ENCODE measurements at regions not wholly inside any gene's neighbourhood (a gene's known extent, or its start where the extent isn't known, plus 50 kb on each side); places are given as distances from the start of the nearest gene placed in this dataset.
"Not testable (repeated sequence)": the region's sequence is repeated elsewhere in the genome, so short reads cannot be mapped to it uniquely, and the experiment has no call there.

GRCh38 chr11:38711110-38711509 is 2113.1 kb upstream of the RAG2 start:
- Histone ChIP-seq H3K27me3 (no peaks in the 10 kb centered on the region), H3K4me1 (no peaks in the 10 kb centered on the region), H3K27ac (no peak overlapping the region), H3K36me3 (no peaks in the 10 kb centered on the region), H3K4me3 (no peak overlapping the region), H3K9me3 (no peaks in the 10 kb centered on the region)
- no peak for DNase-seq
- intact Hi-C loops (cut with DNase I; ENCODE audit: low total_unique reads): no loop called here
- no peak for TF ChIP-seq CTCF (IDR thresholded peaks at IDR 0.05)
- TF ChIP-seq POLR2A (IDR thresholded peaks at IDR 0.05): no peak

- TF ChIP-seq CTCF (IDR thresholded peaks at IDR 0.05): no peak
- no peak for TF ChIP-seq POLR2A (IDR thresholded peaks at IDR 0.05)
- H3K9me3 ChIP-seq: no peaks in the 10 kb centered on the region
- intact Hi-C loops (cut with DNase I; ENCODE audit: low total_unique reads): no loop called here
- H3K27ac ChIP-seq: no peak overlapping the region
- H3K27me3 ChIP-seq: no peaks in the 10 kb centered on the region
- no peak overlapping the region for H3K4me3 ChIP-seq
- DNase-seq: no peak
- H3K4me1 ChIP-seq: no peaks in the 10 kb centered on the region
- no peaks in the 10 kb centered on the region for H3K36me3 ChIP-seq
These were observed 2112.2 kb upstream of the RAG2 start for GRCh38 chr11:38710262-38710661.

GRCh38 chr11:38700111-38700510 is 2102.1 kb upstream of the RAG2 start:
- no peak overlapping the region for H3K27ac ChIP-seq
- no peaks in the 10 kb centered on the region for H3K27me3 ChIP-seq
- intact Hi-C loops (cut with DNase I; ENCODE audit: low total_unique reads): no loop called here
- no peak for DNase-seq
- no peaks in the 10 kb centered on the region for H3K9me3 ChIP-seq
- H3K4me1 ChIP-seq: no peaks in the 10 kb centered on the region
- TF ChIP-seq POLR2A (IDR thresholded peaks at IDR 0.05) (no peak), CTCF (IDR thresholded peaks at IDR 0.05) (no peak)
- no peak overlapping the region for H3K4me3 ChIP-seq
- H3K36me3 ChIP-seq: no peaks in the 10 kb centered on the region

- H3K4me3 ChIP-seq: no peak overlapping the region
- H3K36me3 ChIP-seq: no peaks in the 10 kb centered on the region
- no peaks in the 10 kb centered on the region for H3K27me3 ChIP-seq
- TF ChIP-seq POLR2A (IDR thresholded peaks at IDR 0.05): no peak
- no peak for TF ChIP-seq CTCF (IDR thresholded peaks at IDR 0.05)
- DNase-seq: no peak
- no peaks in the 10 kb centered on the region for H3K9me3 ChIP-seq
- intact Hi-C loops (cut with DNase I; ENCODE audit: low total_unique reads): no loop called here
- H3K27ac ChIP-seq: no peak overlapping the region
- no peaks in the 10 kb centered on the region for H3K4me1 ChIP-seq
These were observed 2095.3 kb upstream of the RAG2 start for GRCh38 chr11:38693306-38693705.

GRCh38 chr11:38690211-38690610 is 2092.2 kb upstream of the RAG2 start:
- H3K9me3 ChIP-seq; DNase-seq; intact Hi-C loops (cut with DNase I; ENCODE audit: low total_unique reads); H3K4me3 ChIP-seq; H3K4me1 ChIP-seq; H3K36me3 ChIP-seq; H3K27me3 ChIP-seq; H3K27ac ChIP-seq: not testable (repeated sequence)

GRCh38 chr11:38687008-38687407 is 2089.0 kb upstream of the RAG2 start:
- no peak overlapping the region for H3K4me3 ChIP-seq
- TF ChIP-seq POLR2A (IDR thresholded peaks at IDR 0.05) (no peak), CTCF (IDR thresholded peaks at IDR 0.05) (no peak)
- H3K4me1 ChIP-seq: no peaks in the 10 kb centered on the region
- DNase-seq: no peak
- no peaks in the 10 kb centered on the region for H3K36me3 ChIP-seq
- intact Hi-C loops (cut with DNase I; ENCODE audit: low total_unique reads): no loop called here
- no peaks in the 10 kb centered on the region for H3K27me3 ChIP-seq
- no peaks in the 10 kb centered on the region for H3K9me3 ChIP-seq
- no peak overlapping the region for H3K27ac ChIP-seq

Measured in uterus (tissue), 3 donors.